Heart right ventricle (tissue), 16 donors: ENCODE measurements at regions not wholly inside any gene's neighbourhood (a gene's known extent, or its start where the extent isn't known, plus 50 kb on each side); places are given as distances from the start of the nearest gene placed in this dataset.

ENCODE experiments used
- ATAC-seq, 8 donors: fragments of 200-7000 bp; cut with Tn5 transposase; one replicate each; pipeline ENCODE4 v1.9.1; 2020; ENCODE audit warnings: mild to moderate bottlenecking in 8 of 8, moderate library complexity in 8 of 8, moderate number of reproducible peaks in 1 of 8
- DNase-seq, 2 donors: peaks; one replicate each; pipeline ENCODE4 v3.0.0-alpha.2; 2020
- H3K27ac ChIP-seq, 10 donors: fragments of 200-600 bp; sonication (generic) in 2 of 10; one replicate each; pipeline versions ENCODE4 v1.5.0 to v1.8.0; 2020 to 2022; ENCODE audit warnings: mild to moderate bottlenecking in 3 of 10
- H3K27me3 ChIP-seq, 7 donors: fragments of 200-600 bp; one replicate each; pipeline ENCODE4 v1.8.0; 2021 to 2022; ENCODE audit warnings: mild to moderate bottlenecking in 2 of 7
- H3K36me3 ChIP-seq, 9 donors: fragments of 200-600 bp; sonication (generic) in 1 of 9; one replicate each; pipeline versions ENCODE4 v1.5.0 to v1.8.0; 2020 to 2022; ENCODE audit warnings: mild to moderate bottlenecking in 2 of 9
- H3K4me1 ChIP-seq, 9 donors: fragments of 200-600 bp; sonication (generic) in 1 of 9; one replicate each; pipeline versions ENCODE4 v1.5.0 to v1.8.0; 2020 to 2022; ENCODE audit warnings: mild to moderate bottlenecking in 4 of 9
- H3K4me3 ChIP-seq, 10 donors: fragments of 200-600 bp; sonication (generic) in 2 of 10; one replicate each; pipeline versions ENCODE4 v1.5.0 to v1.8.0; 2020 to 2022; ENCODE audit warnings: mild to moderate bottlenecking in 7 of 10, moderate library complexity in 2 of 10
- H3K9me3 ChIP-seq, 11 donors: fragments of 200-600 bp in 10 of 11; sonication (generic) in 2 of 11; one replicate each; pipeline versions ENCODE4 v1.5.0 to v1.8.0; 2013 to 2022; ENCODE audit warnings: mild to moderate bottlenecking in 2 of 11, control low read depth in 1 of 11, moderate library complexity in 1 of 11
- CTCF ChIP-seq, 9 donors: fragments of 200-600 bp; sonication (generic) in 2 of 9; IDR thresholded peaks; one replicate each; pipeline versions ENCODE4 v1.5.0 to v1.8.0; 2021 to 2022; ENCODE audit warnings: antibody characterized with exemption in 9 of 9, mild to moderate bottlenecking in 5 of 9, moderate library complexity in 1 of 9
- WGBS, 2 donors: extraction: QIAGEN DNeasy Blood & Tissue Kit; methylation state at CpG; one replicate each; pipeline ENCODE4 v1.1.7; 2013; ENCODE audit warnings: inconsistent platforms in 1 of 2; 5-methylcytosine and 5-hydroxymethylcytosine counted together
- intact Hi-C, 10 donors: fragments of 100-400 bp; cut with DNase I; formaldehyde crosslinking; loops; one replicate each; pipeline versions ENCODE4 v1.11.1 to v1.14.2; 2022
- donor health status: Arrhythmogenic right ventricular cardiomyopathy.
- donor health status: ischemic (EF 13 %, LVEDD 7.1; RV severe dilation, severe dysfunction).
- donor health status: healthy with polysubstance abuse.
- donor health status: DM: no; HTN: yes; CAD: no.
- donor health status: DM: no; HTN: no; CAD: no.
- donor health status: ischemic (EF 25% LVEDD 6.9; RV normal size, moderate dysfunction).
- donor health status: ischemic (EF 25% LVEDD 5.7; RV mildly dilated, moderate dysfunction).
- donor health status: healthy.
- donor health status: DM: yes; HTN: yes; CAD: no.
- donor health status: Ischemic cardiomyopathy.
- donor health status: ischemic (EF 35%, LVEDD 5.7; RV mildly dilated, moderate dysfunction).
- donor health status: nonischemic (EF 11% LVEDD 7.7; RV severe dilation, severe dysfunction).
- donor health status: DM: yes; HTN: yes; CAD: no.
- donor health status: PGD.
- donor health status: ischemic (EF 29% LVEDD 5.4; RV normal size, mild dysfunction).
- donor health status: nonischemic (EF 23%, LVEDD 6.1; RV moderate dilation, normal function).

GRCh38 chr2:22787745-22788144, 597.2 kb upstream of the KLHL29 start:
- ATAC-seq (no peak), DNase-seq (no peak)
- no peak for TF ChIP-seq CTCF (IDR thresholded peaks at IDR 0.05)
- no peaks in the 10 kb centered on the region for H3K4me1 ChIP-seq
- H3K4me3 ChIP-seq: no peak overlapping the region
- H3K27me3 ChIP-seq: no peaks in the 10 kb centered on the region
- H3K36me3 ChIP-seq: no peaks in the 10 kb centered on the region
- intact Hi-C loops: no loop called here
- no peak overlapping the region for H3K27ac ChIP-seq
- WGBS, 2 donors: 60 to 69% methylated on average over 1 of the region's 1 CpG
- H3K9me3 ChIP-seq: no peaks in the 10 kb centered on the region

- Histone ChIP-seq H3K27ac (no peak overlapping the region), H3K36me3 (no peaks in the 10 kb centered on the region), H3K4me3 (no peak overlapping the region), H3K4me1 (no peaks in the 10 kb centered on the region), H3K27me3 (peaks cover 0 to 4% (median 0%) of the 10 kb centered on the region in 7 donors), H3K9me3 (no peaks in the 10 kb centered on the region)
- 77 to 78% methylated on average over 7 of the region's 7 CpGs for WGBS, 2 donors
- no peak for TF ChIP-seq CTCF (IDR thresholded peaks at IDR 0.05)
- ATAC-seq: no peak
- DNase-seq: no peak
- intact Hi-C loops: no loop called here
These were observed 596.1 kb upstream of the KLHL29 start for GRCh38 chr2:22788749-22789327.

GRCh38 chr2:22795287-22795866, 589.6 kb upstream of the KLHL29 start:
- ATAC-seq (no peak), DNase-seq (no peak)
- Histone ChIP-seq H3K36me3 (no peaks in the 10 kb centered on the region), H3K4me3 (no peak overlapping the region), H3K27ac (no peak overlapping the region), H3K27me3 (peaks cover 0 to 4% (median 0%) of the 10 kb centered on the region in 7 donors), H3K4me1 (no peaks in the 10 kb centered on the region), H3K9me3 (no peaks in the 10 kb centered on the region)
- WGBS, 2 donors: 19 to 21% methylated on average over 3 of the region's 3 CpGs
- intact Hi-C loops: no loop called here
- TF ChIP-seq CTCF (IDR thresholded peaks at IDR 0.05): no peak

- Histone ChIP-seq H3K9me3 (no peaks in the 10 kb centered on the region), H3K36me3 (no peaks in the 10 kb centered on the region), H3K27ac (no peak overlapping the region), H3K27me3 (peaks cover 0 to 4% (median 0%) of the 10 kb centered on the region in 7 donors), H3K4me3 (no peak overlapping the region), H3K4me1 (no peaks in the 10 kb centered on the region)
- DNase-seq (no peak), ATAC-seq (no peak)
- no peak for TF ChIP-seq CTCF (IDR thresholded peaks at IDR 0.05)
- intact Hi-C loops: no loop called here
- WGBS, 2 donors: 70 to 90% methylated on average over 1 of the region's 1 CpG
These were observed 586.6 kb upstream of the KLHL29 start for GRCh38 chr2:22798386-22798785.
